SK-N-SH treated with all-trans-retinoic acid at 6 μM for 48 hours (cell line): ENCODE measurements at regions not wholly inside any gene's neighbourhood (a gene's known extent, or its start where the extent isn't known, plus 50 kb on each side); places are given as distances from the start of the nearest gene placed in this dataset.

Experiments
- ARNTL ChIP-seq: fragments of 450-650 bp; formaldehyde crosslinking; IDR thresholded peaks from 2 replicates; pipeline ENCODE4 v1.5.0; 2020; ENCODE audit warnings: low read depth, mild to moderate bottlenecking, moderate library complexity, borderline replicate concordance
- BACH2 ChIP-seq: fragments of 250-450 bp; sonication (Bioruptor Pico); IDR thresholded peaks from 2 replicates; pipeline ENCODE4 v1.9.0; 2021; ENCODE audit warnings: mild to moderate bottlenecking, borderline replicate concordance
- CREB5 ChIP-seq: fragments of 250-450 bp; sonication (Bioruptor Pico); IDR thresholded peaks from 2 replicates; pipeline ENCODE4 v1.5.1; 2020; ENCODE audit warnings: low read depth, mild to moderate bottlenecking, moderate library complexity
- CSDC2 ChIP-seq: fragments of 250-450 bp; sonication (Bioruptor Pico); IDR thresholded peaks from 2 replicates; pipeline ENCODE4 v1.5.0; 2020; ENCODE audit warnings: mild to moderate bottlenecking, moderate library complexity
- ESRRG ChIP-seq: fragments of 250-450 bp; sonication (Bioruptor Pico); IDR thresholded peaks from 2 replicates; pipeline ENCODE4 v1.6.1; 2021; ENCODE audit warnings: mild to moderate bottlenecking
- PPARA ChIP-seq: fragments of 250-450 bp; sonication (Bioruptor Pico); IDR thresholded peaks from 2 replicates; pipeline ENCODE4 v1.5.0; 2020; ENCODE audit warnings: mild to moderate bottlenecking, borderline replicate concordance
- RARB ChIP-seq: fragments of 250-450 bp; sonication (Bioruptor Pico); IDR thresholded peaks from 2 replicates; pipeline ENCODE4 v1.8.0; 2021; ENCODE audit warnings: mild to moderate bottlenecking, moderate library complexity
- SNAI2 ChIP-seq: fragments of 250-450 bp; sonication (Bioruptor Pico); IDR thresholded peaks from 2 replicates; pipeline ENCODE4 v1.5.0; 2020; ENCODE audit warnings: mild to moderate bottlenecking, moderate library complexity
- ZFP3 ChIP-seq: fragments of 250-450 bp; sonication (Bioruptor Pico); IDR thresholded peaks from 2 replicates; pipeline ENCODE4 v1.5.0; 2020; ENCODE audit warnings: mild to moderate bottlenecking, moderate library complexity
- ZFP30 ChIP-seq: fragments of 450-650 bp; formaldehyde crosslinking; IDR thresholded peaks from 2 replicates; pipeline ENCODE4 v1.5.0; 2022; ENCODE audit warnings: mild to moderate bottlenecking, moderate library complexity
- TF ChIP-seq, protein P1 (sequence below): fragments of 250-450 bp; sonication (Bioruptor Pico); IDR thresholded peaks from 2 replicates; pipeline ENCODE4 v1.8.0; 2020; ENCODE audit warnings: mild to moderate bottlenecking, moderate library complexity, borderline replicate concordance

DNA sequence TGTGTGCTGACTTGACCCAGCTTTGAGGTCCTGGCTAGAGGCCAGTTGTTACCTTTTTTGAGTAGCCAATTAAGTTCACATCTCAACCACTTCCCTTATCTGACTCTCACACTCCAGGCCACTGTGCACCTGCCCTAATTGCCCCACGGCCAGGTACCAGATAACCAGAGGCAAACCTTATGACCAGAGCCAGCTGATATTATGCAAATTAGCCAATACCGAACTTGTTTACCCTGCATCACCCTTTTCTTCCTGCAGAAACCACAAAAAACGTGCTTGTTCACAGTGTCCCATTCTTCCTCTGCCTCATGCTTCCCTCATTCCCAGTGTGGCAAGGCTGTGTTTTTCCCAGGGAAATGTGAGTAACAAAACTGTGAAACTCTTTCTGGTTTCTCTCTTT lies 89.3 kb downstream of the HTR1B start:
- TF ChIP-seq PPARA (CRISPR knock-in tag) (no peak), ARNTL (CRISPR knock-in tag) (no peak), CSDC2 (CRISPR knock-in tag) (no peak), SNAI2 (CRISPR knock-in tag) (no peak), BACH2 (CRISPR knock-in tag) (no peak), RARB (CRISPR knock-in tag) (no peak), ZFP3 (no peak), ZFP30 (CRISPR knock-in tag) (no peak), CREB5 (CRISPR knock-in tag) (no peak), ESRRG (CRISPR knock-in tag) (no peak)
- TF ChIP-seq, protein P1, sequence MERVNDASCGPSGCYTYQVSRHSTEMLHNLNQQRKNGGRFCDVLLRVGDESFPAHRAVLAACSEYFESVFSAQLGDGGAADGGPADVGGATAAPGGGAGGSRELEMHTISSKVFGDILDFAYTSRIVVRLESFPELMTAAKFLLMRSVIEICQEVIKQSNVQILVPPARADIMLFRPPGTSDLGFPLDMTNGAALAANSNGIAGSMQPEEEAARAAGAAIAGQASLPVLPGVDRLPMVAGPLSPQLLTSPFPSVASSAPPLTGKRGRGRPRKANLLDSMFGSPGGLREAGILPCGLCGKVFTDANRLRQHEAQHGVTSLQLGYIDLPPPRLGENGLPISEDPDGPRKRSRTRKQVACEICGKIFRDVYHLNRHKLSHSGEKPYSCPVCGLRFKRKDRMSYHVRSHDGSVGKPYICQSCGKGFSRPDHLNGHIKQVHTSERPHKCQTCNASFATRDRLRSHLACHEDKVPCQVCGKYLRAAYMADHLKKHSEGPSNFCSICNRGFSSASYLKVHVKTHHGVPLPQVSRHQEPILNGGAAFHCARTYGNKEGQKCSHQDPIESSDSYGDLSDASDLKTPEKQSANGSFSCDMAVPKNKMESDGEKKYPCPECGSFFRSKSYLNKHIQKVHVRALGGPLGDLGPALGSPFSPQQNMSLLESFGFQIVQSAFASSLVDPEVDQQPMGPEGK (CRISPR knock-in tag) = no peak
